Endodermal cell (in vitro differentiated cells): ENCODE measurements at regions not wholly inside any gene's neighbourhood (a gene's known extent, or its start where the extent isn't known, plus 50 kb on each side); places are given as distances from the start of the nearest gene placed in this dataset.

Experiments
- DNase-seq: peaks from one replicate; pipeline ENCODE4 v3.0.0-alpha.2; 2017
- H3K27ac ChIP-seq: 2 replicates; pipeline ENCODE4 v1.5.1; 2013; ENCODE audit warnings: mild to moderate bottlenecking, low read depth, low read length, moderate library complexity
- H3K27me3 ChIP-seq: 2 replicates; pipeline ENCODE4 v1.6.1; 2013; ENCODE audit warnings: mild to moderate bottlenecking, low read length, moderate library complexity; ENCODE audit not compliant: insufficient read depth, control insufficient read depth, poor library complexity, severe bottlenecking
- H3K36me3 ChIP-seq: 2 replicates; pipeline ENCODE4 v1.7.0; 2013; ENCODE audit warnings: mild to moderate bottlenecking, low read length, moderate library complexity; ENCODE audit not compliant: control insufficient read depth, insufficient read depth
- H3K4me1 ChIP-seq: one replicate; pipeline ENCODE4 v1.7.0; 2013; ENCODE audit warnings: low read length; ENCODE audit not compliant: control insufficient read depth, insufficient read depth
- H3K4me3 ChIP-seq: 2 replicates; pipeline ENCODE4 v1.5.1; 2013; ENCODE audit warnings: mild to moderate bottlenecking, low read length, moderate library complexity
- H3K9ac ChIP-seq: 2 replicates; pipeline ENCODE4 v1.6.1; 2013; ENCODE audit warnings: mild to moderate bottlenecking, low read length, moderate library complexity; ENCODE audit not compliant: poor library complexity, severe bottlenecking; ENCODE audit errors: extremely low read depth
- H3K9me3 ChIP-seq: 2 replicates; pipeline ENCODE4 v1.6.1; 2013; ENCODE audit warnings: mild to moderate bottlenecking, low read length, moderate library complexity; ENCODE audit not compliant: control insufficient read depth
- H3K27ac Mint-ChIP-seq: 2 replicates; pipeline ENCODE4 v1.8.0; 2020; ENCODE audit warnings: mixed read lengths
- H3K27me3 Mint-ChIP-seq: 2 replicates; pipeline ENCODE4 v1.8.0; 2021; ENCODE audit warnings: mild to moderate bottlenecking, mixed read lengths; ENCODE audit not compliant: insufficient read depth
- H3K36me3 Mint-ChIP-seq: 2 replicates; pipeline ENCODE4 v1.8.0; 2020; ENCODE audit warnings: low read depth, mixed read lengths
- H3K4me1 Mint-ChIP-seq: 2 replicates; pipeline ENCODE4 v1.8.0; 2020; ENCODE audit warnings: mixed read lengths
- H3K4me3 Mint-ChIP-seq: 2 replicates; pipeline ENCODE4 v1.8.0; 2020; ENCODE audit warnings: mild to moderate bottlenecking, moderate library complexity, mixed read lengths
- H3K9me3 Mint-ChIP-seq: 2 replicates; pipeline ENCODE4 v1.8.0; 2020; ENCODE audit warnings: mild to moderate bottlenecking, mixed read lengths
- WGBS, 2 experiments: methylation state at CpG; one replicate each; pipeline versions ENCODE4 v1.1.5 to v1.1.7; 2013; ENCODE audit warnings: missing lambda C conversion rate in 2 of 2, mixed read lengths in 1 of 2; ENCODE audit not compliant: insufficient coverage in 1 of 2, insufficient read length in 1 of 2; 5-methylcytosine and 5-hydroxymethylcytosine counted together
- TF ChIP-seq, protein P1 (sequence below): fragments of 200-600 bp; sonication (generic); conservative IDR thresholded peaks from 2 replicates; pipeline ENCODE4 v1.5.0; 2021; ENCODE audit warnings: antibody characterized with exemption, mild to moderate bottlenecking

DNA sequence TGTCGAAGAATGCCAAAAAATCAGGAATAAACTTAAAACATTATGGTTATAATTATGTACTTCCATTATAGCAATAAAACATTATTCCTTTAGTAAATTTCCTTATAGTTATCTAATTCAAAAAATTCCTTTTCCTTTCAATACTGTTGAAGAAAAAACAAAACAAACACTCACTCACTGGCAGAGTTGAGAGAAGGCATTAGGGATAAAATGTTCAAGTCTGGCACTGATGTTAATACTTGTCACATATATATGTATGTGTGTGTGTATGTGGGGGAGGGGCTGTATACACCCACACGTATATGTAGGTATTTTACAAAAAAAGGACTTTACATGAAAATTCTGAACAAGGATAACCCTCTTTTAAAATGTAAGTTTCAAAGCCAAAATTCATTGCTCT is 150.2 kb upstream of the MEOX2 start:
- Mint-ChIP-seq H3K27ac (no peak overlapping the region), H3K9me3 (no peaks in the 10 kb centered on the region), H3K36me3 (no peaks in the 10 kb centered on the region), H3K4me1 (peaks cover 5% of the 10 kb centered on the region), H3K27me3 (peaks cover 3% of the 10 kb centered on the region), H3K4me3 (no peak overlapping the region)
- H3K36me3 ChIP-seq = no peaks in the 10 kb centered on the region
- H3K27ac ChIP-seq = no peak overlapping the region
- 93% methylated on average over 1 of the region's 2 CpGs; no CpG with 5 or more reads in 1 of the 2 experiments for WGBS, 2 experiments
- TF ChIP-seq, protein P1, sequence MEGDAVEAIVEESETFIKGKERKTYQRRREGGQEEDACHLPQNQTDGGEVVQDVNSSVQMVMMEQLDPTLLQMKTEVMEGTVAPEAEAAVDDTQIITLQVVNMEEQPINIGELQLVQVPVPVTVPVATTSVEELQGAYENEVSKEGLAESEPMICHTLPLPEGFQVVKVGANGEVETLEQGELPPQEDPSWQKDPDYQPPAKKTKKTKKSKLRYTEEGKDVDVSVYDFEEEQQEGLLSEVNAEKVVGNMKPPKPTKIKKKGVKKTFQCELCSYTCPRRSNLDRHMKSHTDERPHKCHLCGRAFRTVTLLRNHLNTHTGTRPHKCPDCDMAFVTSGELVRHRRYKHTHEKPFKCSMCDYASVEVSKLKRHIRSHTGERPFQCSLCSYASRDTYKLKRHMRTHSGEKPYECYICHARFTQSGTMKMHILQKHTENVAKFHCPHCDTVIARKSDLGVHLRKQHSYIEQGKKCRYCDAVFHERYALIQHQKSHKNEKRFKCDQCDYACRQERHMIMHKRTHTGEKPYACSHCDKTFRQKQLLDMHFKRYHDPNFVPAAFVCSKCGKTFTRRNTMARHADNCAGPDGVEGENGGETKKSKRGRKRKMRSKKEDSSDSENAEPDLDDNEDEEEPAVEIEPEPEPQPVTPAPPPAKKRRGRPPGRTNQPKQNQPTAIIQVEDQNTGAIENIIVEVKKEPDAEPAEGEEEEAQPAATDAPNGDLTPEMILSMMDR = no peak
- H3K27me3 ChIP-seq = no peaks in the 10 kb centered on the region
- H3K4me1 ChIP-seq = no peaks in the 10 kb centered on the region
- no peak overlapping the region for H3K4me3 ChIP-seq
- no peaks in the 10 kb centered on the region for H3K9me3 ChIP-seq
- H3K9ac ChIP-seq = no peak overlapping the region
- DNase-seq = no peak

DNA sequence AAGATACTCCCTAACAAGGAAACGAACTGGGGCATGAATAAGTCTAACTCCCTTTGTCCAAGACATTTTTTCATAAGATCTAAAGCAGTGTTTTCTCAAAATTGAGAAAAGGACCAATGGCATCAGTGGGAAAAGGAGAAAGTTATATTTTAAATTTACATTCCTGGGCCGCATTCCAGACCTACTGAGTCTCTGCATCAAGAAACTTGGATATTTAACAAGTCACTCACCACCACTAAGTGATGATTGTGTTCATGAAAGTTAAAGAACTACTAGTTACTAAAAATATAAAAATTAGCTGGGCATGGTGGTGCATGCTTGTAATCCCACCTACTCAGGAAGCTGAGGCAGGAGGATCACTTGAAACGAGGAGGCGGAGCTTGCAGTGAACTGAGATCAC is 149.6 kb upstream of the MEOX2 start:
- Mint-ChIP-seq H3K4me1 (peaks cover 9% of the 10 kb centered on the region), H3K36me3 (no peaks in the 10 kb centered on the region), H3K27ac (no peak overlapping the region), H3K9me3 (no peaks in the 10 kb centered on the region), H3K27me3 (peaks cover 3% of the 10 kb centered on the region), H3K4me3 (no peak overlapping the region)
- 92% methylated on average over 2 to 4 of the region's 4 CpGs for WGBS, 2 experiments
- no peaks in the 10 kb centered on the region for H3K36me3 ChIP-seq
- no peaks in the 10 kb centered on the region for H3K27me3 ChIP-seq
- no peaks in the 10 kb centered on the region for H3K4me1 ChIP-seq
- no peaks in the 10 kb centered on the region for H3K9me3 ChIP-seq
- no peak overlapping the region for H3K27ac ChIP-seq
- TF ChIP-seq, protein P1 = no peak
- no peak overlapping the region for H3K4me3 ChIP-seq
- DNase-seq = no peak
- H3K9ac ChIP-seq = no peak overlapping the region

DNA sequence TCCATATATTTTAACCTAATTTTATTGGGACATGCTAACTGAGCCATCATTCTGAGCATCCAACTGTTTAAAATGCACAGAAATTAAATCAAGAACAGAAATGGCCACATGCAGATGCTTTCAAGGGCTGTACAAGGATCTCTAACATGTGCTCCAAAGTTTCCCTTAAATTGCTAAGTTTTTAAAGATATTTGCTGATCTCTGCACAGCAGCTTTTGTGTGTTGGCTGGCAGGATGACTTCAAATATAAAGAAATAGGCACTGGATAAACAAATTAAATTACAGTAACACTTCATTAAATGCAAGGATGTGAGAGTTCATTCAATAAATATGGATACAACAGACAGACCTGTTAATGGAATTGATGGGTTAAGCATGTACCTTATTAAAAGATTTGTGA is 148.0 kb upstream of the MEOX2 start:
- Mint-ChIP-seq H3K36me3 (no peaks in the 10 kb centered on the region), H3K27ac (no peak overlapping the region), H3K4me3 (no peak overlapping the region), H3K27me3 (peaks cover 2% of the 10 kb centered on the region), H3K4me1 (peaks cover 8% of the 10 kb centered on the region), H3K9me3 (no peaks in the 10 kb centered on the region)
- Histone ChIP-seq H3K27ac (no peak overlapping the region), H3K9ac (no peak overlapping the region), H3K9me3 (no peaks in the 10 kb centered on the region), H3K4me1 (no peaks in the 10 kb centered on the region), H3K27me3 (no peaks in the 10 kb centered on the region), H3K4me3 (no peak overlapping the region), H3K36me3 (no peaks in the 10 kb centered on the region)
- DNase-seq = no peak
- TF ChIP-seq, protein P1 = no peak
